Body of pancreas (tissue), 4 donors: ENCODE measurements at regions not wholly inside any gene's neighbourhood (a gene's known extent, or its start where the extent isn't known, plus 50 kb on each side); places are given as distances from the start of the nearest gene placed in this dataset.

Source experiments
- CTCF ChIP-seq, 7 experiments: fragments of 450-650 bp in 4 of 7; fragments of 200-600 bp in 3 of 7; sonication (generic) in 3 of 7; IDR thresholded peaks; one replicate each; pipeline ENCODE4 v1.5.1; 2016 to 2019; ENCODE audit warnings: antibody characterized with exemption in 7 of 7
- POLR2A ChIP-seq, 3 donors: fragments of 450-650 bp; IDR thresholded peaks; one replicate each; pipeline ENCODE4 v1.6.1; 2016; ENCODE audit warnings: antibody characterized with exemption in 3 of 3, mild to moderate bottlenecking in 2 of 3

GRCh38 chr4:11545651-11546050 is 117.0 kb upstream of the HS3ST1 start:
- no peak for TF ChIP-seq CTCF (IDR thresholded peaks at IDR 0.05)
- no peak for TF ChIP-seq POLR2A (IDR thresholded peaks at IDR 0.05)
